ENCODE measurements at regions not wholly inside any gene's neighbourhood (a gene's known extent, or its start where the extent isn't known, plus 50 kb on each side); places are given as distances from the start of the nearest gene placed in this dataset.
"Not testable (repeated sequence)": the region's sequence is repeated elsewhere in the genome, so short reads cannot be mapped to it uniquely, and the experiment has no call there.

GRCh38 chr10:81444242-81444929 is 430.6 kb upstream of the NRG3 start:
- no peak for DNase-seq (ENCODE audit: low read depth)

GRCh38 chr10:81450651-81451050 is 424.3 kb upstream of the NRG3 start:
- DNase-seq (ENCODE audit: low read depth), result no peak

- no peak for DNase-seq (ENCODE audit: low read depth)
Observed at GRCh38 chr10:81472927-81473470, 402.0 kb upstream of the NRG3 start.

- no peak for DNase-seq (ENCODE audit: low read depth)
Observed at GRCh38 chr10:81473755-81474154, 401.2 kb upstream of the NRG3 start.

GRCh38 chr10:81479316-81479715 is 395.7 kb upstream of the NRG3 start:
- no peak for DNase-seq (ENCODE audit: low read depth)

GRCh38 chr10:81496626-81497025 is 378.4 kb upstream of the NRG3 start:
- DNase-seq (ENCODE audit: low read depth), result no peak

- DNase-seq (ENCODE audit: low read depth), result no peak
Observed at GRCh38 chr10:81498011-81498551, 376.9 kb upstream of the NRG3 start.

GRCh38 chr10:81502677-81503359 is 372.2 kb upstream of the NRG3 start:
- DNase-seq (ENCODE audit: low read depth), result no peak

GRCh38 chr10:81505777-81506176 is 369.2 kb upstream of the NRG3 start:
- not testable (repeated sequence) for DNase-seq (ENCODE audit: low read depth)

- no peak for DNase-seq (ENCODE audit: low read depth)
Observed at GRCh38 chr10:81514811-81515210, 360.2 kb upstream of the NRG3 start.

- no peak for DNase-seq (ENCODE audit: low read depth)
Observed at GRCh38 chr10:81520688-81521087, 354.3 kb upstream of the NRG3 start.

GRCh38 chr10:81524467-81524866 is 350.5 kb upstream of the NRG3 start:
- DNase-seq (ENCODE audit: low read depth), result no peak

GRCh38 chr10:81532403-81532802 is 342.6 kb upstream of the NRG3 start:
- DNase-seq (ENCODE audit: low read depth), result no peak

- DNase-seq (ENCODE audit: low read depth), result no peak
Observed at GRCh38 chr10:81534991-81535390, 340.0 kb upstream of the NRG3 start.

- no peak for DNase-seq (ENCODE audit: low read depth)
Observed at GRCh38 chr10:81541517-81541916, 333.5 kb upstream of the NRG3 start.

GRCh38 chr10:81546243-81546642 is 328.8 kb upstream of the NRG3 start:
- no peak for DNase-seq (ENCODE audit: low read depth)

- DNase-seq (ENCODE audit: low read depth), result no peak
Observed at GRCh38 chr10:81548160-81548559, 326.8 kb upstream of the NRG3 start.

GRCh38 chr10:81564143-81564542 is 310.9 kb upstream of the NRG3 start:
- DNase-seq (ENCODE audit: low read depth), result no peak

- DNase-seq (ENCODE audit: low read depth), result no peak
Observed at GRCh38 chr10:81569488-81569887, 305.5 kb upstream of the NRG3 start.

GRCh38 chr10:81570349-81570748 is 304.6 kb upstream of the NRG3 start:
- no peak for DNase-seq (ENCODE audit: low read depth)

GRCh38 chr10:81570878-81571794 is 303.9 kb upstream of the NRG3 start:
- no peak for DNase-seq (ENCODE audit: low read depth)

- DNase-seq (ENCODE audit: low read depth), result no peak
Observed at GRCh38 chr10:81575036-81575435, 300.0 kb upstream of the NRG3 start.

All from stimulated activated CD8-positive, alpha-beta memory T cell treated with anti-CD3 and anti-CD28 coated beads, Interleukin-15, amount 100 ng/mL, for 1 hour (primary cell).